Renal cortical epithelial cell (primary cell): ENCODE measurements at regions not wholly inside any gene's neighbourhood (a gene's known extent, or its start where the extent isn't known, plus 50 kb on each side); places are given as distances from the start of the nearest gene placed in this dataset.

Experiments used
- DNase-seq: peaks from one replicate; pipeline ENCODE4 v3.0.0-alpha.2; 2011; ENCODE audit warnings: low read depth

GRCh38 chr15:69530991-69531664, 78.5 kb downstream of the RPLP1 start:
- DNase-seq, result no peak

GRCh38 chr15:69531665-69532027, 79.0 kb downstream of the RPLP1 start:
- no peak for DNase-seq

- DNase-seq, result no peak
Measured at GRCh38 chr15:69532066-69532465, 79.4 kb downstream of the RPLP1 start.

GRCh38 chr15:69532856-69533255, 80.2 kb downstream of the RPLP1 start:
- DNase-seq, result no peak

GRCh38 chr15:69533522-69533921, 80.9 kb downstream of the RPLP1 start:
- DNase-seq, result no peak

- DNase-seq, result peak; percentile 68
Measured at GRCh38 chr15:69535101-69535638, 82.6 kb downstream of the RPLP1 start.

GRCh38 chr15:69535998-69536397, 83.4 kb downstream of the RPLP1 start:
- no peak for DNase-seq

GRCh38 chr15:69536726-69537512, 84.3 kb downstream of the RPLP1 start:
- DNase-seq, result peak; percentile 61

- no peak for DNase-seq
Measured at GRCh38 chr15:69537901-69538300, 85.3 kb downstream of the RPLP1 start.

GRCh38 chr15:69538379-69538778, 85.8 kb downstream of the RPLP1 start:
- DNase-seq, result no peak

GRCh38 chr15:69539345-69539744, 86.7 kb downstream of the RPLP1 start:
- DNase-seq, result no peak

GRCh38 chr15:69540622-69541021, 88.0 kb downstream of the RPLP1 start:
- DNase-seq, result no peak

- DNase-seq, result no peak
Measured at GRCh38 chr15:69542028-69542427, 89.4 kb downstream of the RPLP1 start.

GRCh38 chr15:69543681-69544364, 91.2 kb downstream of the RPLP1 start:
- no peak for DNase-seq

GRCh38 chr15:69544365-69545113, 91.9 kb downstream of the RPLP1 start:
- DNase-seq, result no peak

GRCh38 chr15:69546182-69546581, 93.6 kb downstream of the RPLP1 start:
- no peak for DNase-seq

- DNase-seq, result peak; percentile 34
Measured at GRCh38 chr15:69548395-69549180, 96.0 kb downstream of the RPLP1 start.

- no peak for DNase-seq
Measured at GRCh38 chr15:69551391-69552056, 98.9 kb downstream of the RPLP1 start.

- DNase-seq, result no peak
Measured at GRCh38 chr15:69552057-69552815, 99.6 kb downstream of the RPLP1 start.

GRCh38 chr15:69553686-69554085, 101.1 kb downstream of the RPLP1 start:
- DNase-seq, result no peak
